ENCODE measurements at regions not wholly inside any gene's neighbourhood (a gene's known extent, or its start where the extent isn't known, plus 50 kb on each side); places are given as distances from the start of the nearest gene placed in this dataset.

DNA sequence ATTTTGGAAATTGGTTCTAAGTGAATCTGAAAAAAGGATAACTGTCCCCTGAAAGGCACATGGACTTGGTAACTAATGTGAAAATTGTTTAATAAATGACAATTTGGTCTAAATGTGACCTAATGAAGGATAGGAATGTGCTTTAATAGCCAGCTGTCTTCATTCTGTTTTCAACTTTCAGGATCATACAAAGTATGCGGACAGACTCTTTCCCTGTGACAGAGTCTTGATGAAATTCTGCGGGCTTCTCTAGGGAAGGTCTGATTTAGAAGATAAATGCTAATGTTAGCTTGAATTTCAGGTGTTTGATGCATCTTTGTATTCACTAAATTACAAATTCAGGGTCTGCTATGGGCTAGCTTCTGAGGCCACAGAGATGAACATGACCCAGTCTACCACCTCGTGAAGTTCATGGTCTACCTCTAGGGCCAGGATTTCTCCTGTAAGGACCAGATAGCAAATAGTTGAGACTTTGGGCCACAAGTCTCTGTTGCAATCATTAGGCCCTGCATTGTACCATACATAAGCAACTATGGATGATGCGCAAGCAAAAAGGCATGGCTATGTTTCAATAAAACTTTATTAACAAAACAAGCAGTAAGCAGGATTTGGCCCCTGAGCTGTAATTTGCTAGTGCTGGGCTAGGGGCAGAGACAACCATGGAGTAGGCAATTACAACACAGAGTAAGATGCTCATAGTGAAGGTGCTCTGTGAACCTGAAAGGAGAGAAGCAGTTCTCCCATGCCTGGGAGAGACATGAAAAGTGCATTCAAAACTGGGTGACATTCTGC lies 368.6 kb downstream of the INHBA start:
- no peaks in the 10 kb centered on the region for H3K27me3 ChIP-seq (ENCODE audit: low read depth, low read length)
- H3K4me1 ChIP-seq (ENCODE audit: control insufficient read depth in 1 of 2, insufficient read depth in 2 of 2, low read length in 2 of 2), result peaks cover 0 to 6% of the 10 kb centered on the region in 2 donors
- H3K4me3 ChIP-seq (ENCODE audit: low read depth in 1 of 2, low read length in 2 of 2), result no peak overlapping the region
- H3K36me3 ChIP-seq (ENCODE audit: control insufficient read depth in 1 of 2, insufficient read depth in 2 of 2, low read length in 2 of 2), result no peaks in the 10 kb centered on the region
- H3K27ac ChIP-seq (ENCODE audit: low read length), result no peak overlapping the region
- no peaks in the 10 kb centered on the region for H3K9me3 ChIP-seq (ENCODE audit: control insufficient read depth in 1 of 2, low read length in 2 of 2)

DNA sequence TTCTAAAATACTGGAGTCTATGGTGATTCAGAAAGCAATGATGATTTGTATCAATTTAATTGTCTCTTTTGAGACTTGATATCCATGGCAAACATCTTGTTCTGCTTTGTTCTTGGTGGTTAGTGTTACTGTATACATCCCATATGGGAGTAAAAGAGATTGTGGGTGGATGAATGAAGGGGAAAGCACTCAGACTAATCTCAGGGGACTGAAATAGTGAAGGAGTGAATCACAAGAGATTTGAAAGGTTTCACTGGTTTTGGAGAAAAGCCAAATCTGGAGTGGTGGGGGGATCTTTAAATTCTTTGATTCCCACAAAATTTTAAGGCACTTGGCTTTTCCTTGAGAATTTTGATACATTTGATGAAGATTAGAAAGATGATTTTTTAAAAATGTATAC lies 369.4 kb downstream of the INHBA start:
- no peak overlapping the region for H3K4me3 ChIP-seq (ENCODE audit: low read depth in 1 of 2, low read length in 2 of 2)
- no peaks in the 10 kb centered on the region for H3K9me3 ChIP-seq (ENCODE audit: control insufficient read depth in 1 of 2, low read length in 2 of 2)
- H3K36me3 ChIP-seq (ENCODE audit: control insufficient read depth in 1 of 2, insufficient read depth in 2 of 2, low read length in 2 of 2), result no peaks in the 10 kb centered on the region
- H3K27ac ChIP-seq (ENCODE audit: low read length), result no peak overlapping the region
- no peaks in the 10 kb centered on the region for H3K27me3 ChIP-seq (ENCODE audit: low read depth, low read length)
- peaks cover 0 to 6% of the 10 kb centered on the region in 2 donors for H3K4me1 ChIP-seq (ENCODE audit: control insufficient read depth in 1 of 2, insufficient read depth in 2 of 2, low read length in 2 of 2)

DNA sequence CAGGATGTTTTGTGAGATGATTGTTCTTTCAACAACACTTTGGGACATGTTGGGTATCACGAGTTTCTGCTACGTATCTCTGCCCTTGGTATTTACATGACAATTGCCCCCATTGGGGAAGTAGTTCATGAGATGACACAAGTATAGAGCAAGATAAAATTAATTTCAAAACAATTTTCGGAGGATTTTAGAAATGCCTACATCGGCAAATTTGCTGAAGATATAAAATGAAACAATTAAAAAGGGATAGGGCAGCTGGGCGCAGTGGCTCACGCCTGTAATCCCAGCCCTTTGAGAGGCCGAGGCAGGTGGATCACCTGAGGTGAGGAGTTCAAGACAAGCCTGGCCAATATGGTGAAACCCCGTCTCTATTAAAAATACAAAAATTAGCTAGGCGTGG lies 371.7 kb downstream of the INHBA start:
- no peak overlapping the region for H3K27ac ChIP-seq (ENCODE audit: low read length)
- no peaks in the 10 kb centered on the region for H3K9me3 ChIP-seq (ENCODE audit: control insufficient read depth in 1 of 2, low read length in 2 of 2)
- H3K27me3 ChIP-seq (ENCODE audit: low read depth, low read length), result no peaks in the 10 kb centered on the region
- H3K4me3 ChIP-seq (ENCODE audit: low read depth in 1 of 2, low read length in 2 of 2), result no peak overlapping the region
- no peaks in the 10 kb centered on the region for H3K4me1 ChIP-seq (ENCODE audit: control insufficient read depth in 1 of 2, insufficient read depth in 2 of 2, low read length in 2 of 2)
- no peaks in the 10 kb centered on the region for H3K36me3 ChIP-seq (ENCODE audit: control insufficient read depth in 1 of 2, insufficient read depth in 2 of 2, low read length in 2 of 2)

DNA sequence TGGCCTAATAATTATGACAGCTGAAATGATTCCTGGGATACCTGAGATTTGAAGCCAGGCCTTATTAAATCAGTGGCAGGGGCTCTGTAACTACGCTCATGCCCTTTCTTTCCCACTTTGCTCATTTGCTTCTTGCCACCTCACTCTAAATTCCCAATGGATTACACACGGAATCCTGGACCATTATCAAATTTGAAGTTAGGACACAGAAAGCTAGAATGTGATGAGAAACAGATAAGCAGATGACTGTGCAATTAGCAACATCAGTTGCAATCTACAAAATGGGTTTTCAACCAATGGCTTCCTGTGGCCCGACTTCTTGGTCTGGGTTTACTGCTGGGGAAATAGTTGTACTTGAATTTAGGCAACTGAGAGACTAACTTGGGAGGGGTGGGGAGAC lies 374.3 kb downstream of the INHBA start:
- Histone ChIP-seq H3K27me3 (ENCODE audit: low read depth, low read length) (no peaks in the 10 kb centered on the region), H3K36me3 (ENCODE audit: control insufficient read depth in 1 of 2, insufficient read depth in 2 of 2, low read length in 2 of 2) (no peaks in the 10 kb centered on the region), H3K4me3 (ENCODE audit: low read depth in 1 of 2, low read length in 2 of 2) (no peak overlapping the region), H3K4me1 (ENCODE audit: control insufficient read depth in 1 of 2, insufficient read depth in 2 of 2, low read length in 2 of 2) (no peaks in the 10 kb centered on the region), H3K27ac (ENCODE audit: low read length) (no peak overlapping the region), H3K9me3 (ENCODE audit: control insufficient read depth in 1 of 2, low read length in 2 of 2) (no peaks in the 10 kb centered on the region)

DNA sequence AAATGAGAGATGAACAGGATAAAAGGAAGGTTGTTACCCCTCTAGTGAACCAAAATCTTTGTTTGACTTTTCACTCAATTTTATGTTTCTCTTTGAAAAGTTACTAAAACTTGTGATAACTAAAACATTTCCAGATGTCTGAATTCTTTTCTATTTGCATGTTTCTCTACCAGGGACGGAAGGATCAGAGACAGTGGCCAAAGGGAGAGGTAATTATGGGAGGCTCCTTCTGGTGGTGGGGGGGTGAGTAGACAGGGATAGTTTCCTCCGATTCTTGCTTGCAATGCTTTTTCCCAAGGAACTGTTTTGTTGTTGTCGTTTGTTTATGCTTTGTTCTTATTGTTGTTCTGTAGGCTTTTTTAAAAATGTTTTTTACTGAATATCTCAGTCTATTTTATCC lies 374.8 kb downstream of the INHBA start:
- H3K4me3 ChIP-seq (ENCODE audit: low read depth in 1 of 2, low read length in 2 of 2), result no peak overlapping the region
- no peak overlapping the region for H3K27ac ChIP-seq (ENCODE audit: low read length)
- no peaks in the 10 kb centered on the region for H3K4me1 ChIP-seq (ENCODE audit: control insufficient read depth in 1 of 2, insufficient read depth in 2 of 2, low read length in 2 of 2)
- no peaks in the 10 kb centered on the region for H3K27me3 ChIP-seq (ENCODE audit: low read depth, low read length)
- H3K9me3 ChIP-seq (ENCODE audit: control insufficient read depth in 1 of 2, low read length in 2 of 2), result no peaks in the 10 kb centered on the region
- no peaks in the 10 kb centered on the region for H3K36me3 ChIP-seq (ENCODE audit: control insufficient read depth in 1 of 2, insufficient read depth in 2 of 2, low read length in 2 of 2)

DNA sequence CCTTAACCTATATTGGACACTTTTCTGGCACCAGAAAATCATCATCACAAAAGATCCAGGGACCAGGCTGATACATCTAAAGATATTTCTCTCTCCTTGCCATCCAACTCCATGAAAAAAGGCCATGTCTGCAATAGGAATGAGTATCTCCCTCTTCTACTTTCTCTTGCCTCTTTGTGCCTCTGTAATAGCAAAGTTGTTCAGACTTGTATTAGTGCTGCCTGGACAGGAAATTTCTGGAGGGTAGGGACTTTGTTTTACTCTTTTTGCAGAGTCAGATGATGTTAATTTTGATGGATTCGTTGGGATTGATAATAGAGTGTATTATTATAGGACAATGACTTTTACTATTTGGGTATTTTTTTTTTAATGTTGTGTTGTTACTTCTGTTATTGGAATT lies 376.3 kb downstream of the INHBA start:
- H3K36me3 ChIP-seq (ENCODE audit: control insufficient read depth in 1 of 2, insufficient read depth in 2 of 2, low read length in 2 of 2), result no peaks in the 10 kb centered on the region

DNA sequence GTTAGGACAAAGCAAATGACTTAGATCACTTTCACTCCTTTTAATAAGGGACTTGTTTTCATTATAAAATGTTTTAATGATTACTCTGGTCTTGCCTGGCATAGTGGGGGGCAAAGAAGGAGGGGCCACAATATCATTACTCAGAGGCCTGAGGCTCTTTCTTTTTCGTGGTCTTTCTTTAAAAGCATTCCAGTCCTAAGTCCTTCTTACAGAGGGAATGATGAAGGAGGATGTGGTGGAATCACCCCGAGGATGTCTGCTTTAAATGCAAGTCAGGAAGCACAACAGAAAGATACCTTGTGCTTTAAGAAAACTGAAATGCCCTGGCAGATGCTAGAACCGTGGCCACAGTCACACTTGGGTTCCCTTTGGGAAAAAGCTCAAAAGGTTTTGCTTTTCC lies 379.1 kb downstream of the INHBA start:
- no peaks in the 10 kb centered on the region for H3K9me3 ChIP-seq (ENCODE audit: control insufficient read depth in 1 of 2, low read length in 2 of 2)
- no peaks in the 10 kb centered on the region for H3K36me3 ChIP-seq (ENCODE audit: control insufficient read depth in 1 of 2, insufficient read depth in 2 of 2, low read length in 2 of 2)
- H3K4me3 ChIP-seq (ENCODE audit: low read depth in 1 of 2, low read length in 2 of 2), result no peak overlapping the region
- no peaks in the 10 kb centered on the region for H3K4me1 ChIP-seq (ENCODE audit: control insufficient read depth in 1 of 2, insufficient read depth in 2 of 2, low read length in 2 of 2)
- no peak overlapping the region for H3K27ac ChIP-seq (ENCODE audit: low read length)
- no peaks in the 10 kb centered on the region for H3K27me3 ChIP-seq (ENCODE audit: low read depth, low read length)

More for the DNA sequence above, 376.3 kb downstream of the INHBA start:
- Histone ChIP-seq H3K27me3 (ENCODE audit: low read depth, low read length) (no peaks in the 10 kb centered on the region), H3K4me1 (ENCODE audit: control insufficient read depth in 1 of 2, insufficient read depth in 2 of 2, low read length in 2 of 2) (no peaks in the 10 kb centered on the region), H3K27ac (ENCODE audit: low read length) (no peak overlapping the region), H3K4me3 (ENCODE audit: low read depth in 1 of 2, low read length in 2 of 2) (no peak overlapping the region), H3K9me3 (ENCODE audit: control insufficient read depth in 1 of 2, low read length in 2 of 2) (no peaks in the 10 kb centered on the region)

DNA sequence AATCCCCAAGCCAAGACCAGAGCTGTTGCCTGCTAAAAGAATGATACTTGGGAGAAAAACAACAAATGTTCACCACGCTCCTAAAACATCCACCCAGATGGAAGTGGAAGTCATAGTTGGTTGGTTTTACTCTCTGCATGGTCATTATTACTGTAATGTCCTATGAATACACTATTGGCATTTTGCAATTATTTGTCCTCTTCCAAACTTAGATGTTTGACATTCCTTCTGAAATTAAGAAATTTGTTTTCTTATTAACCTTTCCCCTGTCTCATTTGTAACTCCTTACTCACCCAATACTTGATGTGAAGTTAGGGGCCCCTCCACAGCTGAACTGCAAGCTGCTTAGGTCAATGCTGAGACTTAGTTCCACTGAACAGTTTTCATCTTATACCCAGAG lies 383.3 kb downstream of the INHBA start:
- H3K4me1 ChIP-seq (ENCODE audit: control insufficient read depth in 1 of 2, insufficient read depth in 2 of 2, low read length in 2 of 2), result no peaks in the 10 kb centered on the region
- H3K4me3 ChIP-seq (ENCODE audit: low read depth in 1 of 2, low read length in 2 of 2), result no peak overlapping the region
- H3K36me3 ChIP-seq (ENCODE audit: control insufficient read depth in 1 of 2, insufficient read depth in 2 of 2, low read length in 2 of 2), result no peaks in the 10 kb centered on the region
- no peak overlapping the region for H3K27ac ChIP-seq (ENCODE audit: low read length)
- H3K27me3 ChIP-seq (ENCODE audit: low read depth, low read length), result no peaks in the 10 kb centered on the region
- no peaks in the 10 kb centered on the region for H3K9me3 ChIP-seq (ENCODE audit: control insufficient read depth in 1 of 2, low read length in 2 of 2)

DNA sequence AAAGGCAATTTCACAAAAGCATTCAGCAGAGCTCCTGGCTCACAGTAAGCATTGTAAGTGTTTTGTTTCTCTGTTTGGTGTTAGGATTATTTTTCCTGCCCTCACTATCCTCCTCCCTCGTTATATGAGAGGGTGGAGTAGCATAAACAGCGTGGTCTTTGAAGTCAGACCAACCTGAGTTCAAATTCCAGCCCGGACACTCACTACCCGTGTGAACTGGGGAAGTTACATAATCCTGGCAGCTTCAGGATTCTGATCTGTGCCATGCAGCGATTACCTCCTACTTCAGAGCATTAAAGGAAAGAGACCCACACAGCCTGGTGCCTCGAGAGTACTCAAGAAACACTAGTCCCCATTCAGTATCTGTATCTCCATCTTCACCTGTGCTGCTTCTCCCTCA lies 386.5 kb downstream of the INHBA start:
- Histone ChIP-seq H3K9me3 (ENCODE audit: control insufficient read depth in 1 of 2, low read length in 2 of 2) (no peaks in the 10 kb centered on the region), H3K27me3 (ENCODE audit: low read depth, low read length) (no peaks in the 10 kb centered on the region), H3K27ac (ENCODE audit: low read length) (no peak overlapping the region), H3K36me3 (ENCODE audit: control insufficient read depth in 1 of 2, insufficient read depth in 2 of 2, low read length in 2 of 2) (no peaks in the 10 kb centered on the region), H3K4me1 (ENCODE audit: control insufficient read depth in 1 of 2, insufficient read depth in 2 of 2, low read length in 2 of 2) (no peaks in the 10 kb centered on the region), H3K4me3 (ENCODE audit: low read depth in 1 of 2, low read length in 2 of 2) (no peak overlapping the region)

DNA sequence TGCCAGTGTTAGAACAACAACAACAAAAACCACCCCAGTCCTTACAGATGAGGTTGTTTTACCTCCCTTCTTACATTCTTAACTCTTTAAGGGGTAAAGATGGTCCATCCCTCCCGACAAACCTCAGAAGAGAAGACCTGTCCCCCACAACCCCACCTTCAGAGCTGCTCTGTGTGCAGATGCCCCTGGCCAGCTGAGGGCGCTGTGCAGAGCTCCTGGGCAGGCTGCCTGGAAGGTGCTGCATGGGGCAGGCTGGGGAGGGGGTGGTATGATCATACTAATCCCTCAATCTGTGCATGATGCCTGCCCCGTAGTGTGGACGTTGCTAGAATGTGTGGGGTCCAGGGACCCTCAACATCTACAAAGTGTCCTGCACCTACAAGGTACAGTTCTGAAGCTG lies 387.1 kb downstream of the INHBA start:
- H3K36me3 ChIP-seq (ENCODE audit: control insufficient read depth in 1 of 2, insufficient read depth in 2 of 2, low read length in 2 of 2), result no peaks in the 10 kb centered on the region
- H3K4me3 ChIP-seq (ENCODE audit: low read depth in 1 of 2, low read length in 2 of 2), result no peak overlapping the region
- H3K4me1 ChIP-seq (ENCODE audit: control insufficient read depth in 1 of 2, insufficient read depth in 2 of 2, low read length in 2 of 2), result no peaks in the 10 kb centered on the region
- no peaks in the 10 kb centered on the region for H3K27me3 ChIP-seq (ENCODE audit: low read depth, low read length)
- H3K9me3 ChIP-seq (ENCODE audit: control insufficient read depth in 1 of 2, low read length in 2 of 2), result no peaks in the 10 kb centered on the region
- no peak overlapping the region for H3K27ac ChIP-seq (ENCODE audit: low read length)

DNA sequence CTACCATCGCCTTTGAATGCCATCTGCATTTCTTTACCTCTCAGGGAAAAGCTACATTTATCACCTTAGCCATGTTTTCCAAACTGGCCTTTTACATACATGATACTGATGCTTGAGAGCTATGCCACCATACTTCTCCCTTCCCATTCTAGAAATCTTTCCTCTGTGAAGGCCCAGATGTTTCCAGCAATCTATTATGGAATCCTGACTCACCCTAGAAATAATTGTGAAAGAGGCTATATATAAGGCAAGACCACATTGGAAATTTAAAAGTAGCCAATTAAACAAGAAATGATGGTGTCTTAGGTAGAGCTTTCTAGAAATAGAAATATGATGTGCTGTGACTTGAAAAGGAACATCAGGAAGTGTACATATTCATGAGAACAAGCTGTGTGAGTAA lies 389.7 kb downstream of the INHBA start:
- Histone ChIP-seq H3K27me3 (ENCODE audit: low read depth, low read length) (no peaks in the 10 kb centered on the region), H3K36me3 (ENCODE audit: control insufficient read depth in 1 of 2, insufficient read depth in 2 of 2, low read length in 2 of 2) (no peaks in the 10 kb centered on the region), H3K9me3 (ENCODE audit: control insufficient read depth in 1 of 2, low read length in 2 of 2) (no peaks in the 10 kb centered on the region), H3K27ac (ENCODE audit: low read length) (no peak overlapping the region), H3K4me1 (ENCODE audit: control insufficient read depth in 1 of 2, insufficient read depth in 2 of 2, low read length in 2 of 2) (no peaks in the 10 kb centered on the region), H3K4me3 (ENCODE audit: low read depth in 1 of 2, low read length in 2 of 2) (no peak overlapping the region)

DNA sequence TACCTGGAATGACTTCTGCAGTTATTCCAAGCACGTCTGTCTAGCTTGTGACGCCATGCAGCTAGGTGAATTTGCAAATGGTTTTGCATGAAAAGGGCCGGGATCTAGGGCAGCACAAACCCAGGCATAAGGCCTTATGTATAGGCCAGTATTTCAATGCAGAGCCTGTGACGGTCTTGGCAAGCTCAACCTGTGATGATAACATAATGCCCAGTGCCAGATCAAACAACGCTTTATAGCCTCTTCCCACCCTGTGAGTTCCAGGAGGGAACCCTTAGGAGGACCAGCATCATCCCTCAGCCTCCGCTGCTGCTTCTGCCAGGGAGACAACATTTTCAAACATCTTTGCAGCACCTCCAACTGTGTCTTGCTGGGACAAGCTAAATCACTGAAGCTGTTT lies 390.7 kb downstream of the INHBA start:
- H3K27me3 ChIP-seq (ENCODE audit: low read depth, low read length), result no peaks in the 10 kb centered on the region
- H3K4me3 ChIP-seq (ENCODE audit: low read depth in 1 of 2, low read length in 2 of 2), result no peak overlapping the region
- no peaks in the 10 kb centered on the region for H3K4me1 ChIP-seq (ENCODE audit: control insufficient read depth in 1 of 2, insufficient read depth in 2 of 2, low read length in 2 of 2)
- no peaks in the 10 kb centered on the region for H3K36me3 ChIP-seq (ENCODE audit: control insufficient read depth in 1 of 2, insufficient read depth in 2 of 2, low read length in 2 of 2)
- H3K9me3 ChIP-seq (ENCODE audit: control insufficient read depth in 1 of 2, low read length in 2 of 2), result no peaks in the 10 kb centered on the region
- no peak overlapping the region for H3K27ac ChIP-seq (ENCODE audit: low read length)

Data from muscle layer of duodenum (tissue), 2 donors.